ENCODE measurements at regions not wholly inside any gene's neighbourhood (a gene's known extent, or its start where the extent isn't known, plus 50 kb on each side); places are given as distances from the start of the nearest gene placed in this dataset.

- no peak; the same call in 1 of the 2 replicates for TF ChIP-seq PRDM2 (tag by site-specific recombination; IDR thresholded peaks at IDR 0.05; ENCODE audit: borderline replicate concordance)
- peak; percentile 7; the same call in 1 of the 2 replicates for TF ChIP-seq ZNF16 (tag by site-specific recombination; IDR thresholded peaks at IDR 0.05; ENCODE audit: low read depth)
- no peak for TF ChIP-seq ZNF629 (tag by site-specific recombination; IDR thresholded peaks at IDR 0.05)
- TF ChIP-seq YY2 (tag by site-specific recombination; IDR thresholded peaks at IDR 0.05): peak; percentile 63
- no peak for TF ChIP-seq ZNF510 (tag by site-specific recombination; IDR thresholded peaks at IDR 0.05; ENCODE audit: insufficient replicate concordance)
- peak; percentile 47; the same call in 1 of the 2 replicates for TF ChIP-seq ZNF248 (tag by site-specific recombination; IDR thresholded peaks at IDR 0.05)
- TF ChIP-seq ZNF776 (tag by site-specific recombination; IDR thresholded peaks at IDR 0.05; ENCODE audit: borderline replicate concordance): peak; percentile 24; the same call in 1 of the 2 replicates
- 0 out of 2 replicates have a peak, but pooled peaks have one; percentile 52 for TF ChIP-seq ZNF416 (tag by site-specific recombination; IDR thresholded peaks at IDR 0.05)
- no peak for TF ChIP-seq ZNF501 (tag by site-specific recombination; IDR thresholded peaks at IDR 0.05)
Observed at GRCh38 chr16:86951041-86951822, 366.0 kb downstream of the C16orf95 start (continued).

- H3K27ac ChIP-seq (ENCODE audit: extremely low read depth, low read depth, low read length): no peak overlapping the region
- no peaks in the 10 kb centered on the region for H3K9me3 ChIP-seq (ENCODE audit: control insufficient read depth, insufficient read depth, low read depth, low read length)
- no peaks in the 10 kb centered on the region for H3K4me1 ChIP-seq (ENCODE audit: control insufficient read depth, insufficient read depth, low read length)
- no peak overlapping the region for H3K4me3 ChIP-seq (ENCODE audit: low read depth, low read length)
- no peaks in the 10 kb centered on the region for H3K36me3 ChIP-seq (ENCODE audit: control insufficient read depth in 2 of 2, insufficient read depth in 1 of 2, low read length in 2 of 2)
- ChIA-PET CTCF (interaction anchor here (0.6 to 2.4 kb wide), 4 partner anchors 9 to 388 kb away, joined by 3 to 7 read pairs (median 4); no protein-coding TSS in a partner anchor), POLR2A (interaction anchor here (1.7 kb wide), 1 partner anchor 23 kb away, joined by 9 read pairs; no protein-coding TSS in a partner anchor)
- TF ChIP-seq MZF1 (tag by site-specific recombination; IDR thresholded peaks at IDR 0.05; ENCODE audit: borderline replicate concordance) (no peak), KLF1 (tag by site-specific recombination; IDR thresholded peaks at IDR 0.05) (0 out of 2 replicates have a peak, but pooled peaks have one; percentile 16), ZFHX2 (tag by site-specific recombination; conservative IDR thresholded peaks at IDR 0.05) (peak; percentile 80), ZNF660 (tag by site-specific recombination; IDR thresholded peaks at IDR 0.05) (peak; percentile 67; the same call in 1 of the 2 replicates), ZIC2 (tag by site-specific recombination; IDR thresholded peaks at IDR 0.05) (peak; percentile 75), ZNF561 (tag by site-specific recombination; IDR thresholded peaks at IDR 0.05; ENCODE audit: borderline replicate concordance) (no peak), ZNF324 (tag by site-specific recombination; IDR thresholded peaks at IDR 0.05) (no peak), ZNF292 (tag by site-specific recombination; IDR thresholded peaks at IDR 0.05; ENCODE audit: borderline replicate concordance, low read depth) (no peak), ZNF704 (tag by site-specific recombination; IDR thresholded peaks at IDR 0.05) (no peak), FEZF1 (tag by site-specific recombination; IDR thresholded peaks at IDR 0.05) (no peak), HIC1 (tag by site-specific recombination; IDR thresholded peaks at IDR 0.05) (no peak), GLIS1 (tag by site-specific recombination; IDR thresholded peaks at IDR 0.05) (peak; percentile 61), EGR2 (tag by site-specific recombination; IDR thresholded peaks at IDR 0.05; ENCODE audit: low read depth) (peak; percentile 75), ZNF302 (tag by site-specific recombination; IDR thresholded peaks at IDR 0.05; ENCODE audit: low read depth) (no peak), ZNF830 (tag by site-specific recombination; IDR thresholded peaks at IDR 0.05; ENCODE audit: low read depth) (no peak), ZNF433 (tag by site-specific recombination; IDR thresholded peaks at IDR 0.05; ENCODE audit: low read depth) (no peak), ZNF202 (tag by site-specific recombination; IDR thresholded peaks at IDR 0.05; ENCODE audit: borderline replicate concordance) (no peak)
Observed at GRCh38 chr16:86951831-86952598, 365.2 kb downstream of the C16orf95 start.
